ENCODE measurements at regions not wholly inside any gene's neighbourhood (a gene's known extent, or its start where the extent isn't known, plus 50 kb on each side); places are given as distances from the start of the nearest gene placed in this dataset.

DNA sequence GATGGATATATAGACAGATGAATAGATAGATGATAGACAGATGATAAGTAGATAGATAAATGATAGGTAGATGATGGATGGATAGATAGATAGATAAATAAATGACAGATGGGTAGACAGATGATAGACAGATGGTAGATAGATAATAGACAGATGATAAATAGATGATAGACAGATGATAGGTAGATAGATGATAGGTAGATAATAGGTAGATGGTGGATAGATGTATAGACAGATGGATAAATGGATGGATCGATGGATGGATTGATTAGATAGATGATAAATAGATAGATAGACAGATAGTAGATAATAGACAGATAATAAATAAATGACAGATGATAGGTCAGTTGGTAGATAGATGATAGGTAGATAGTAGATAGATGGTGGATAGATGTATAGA, 212.7 kb downstream of the NFATC2 start:
- peaks cover 17% of the 10 kb centered on the region for H3K9me3 Mint-ChIP-seq (ENCODE audit: low read depth)
- DNase-seq (ENCODE audit: low spot score) = no peak
- no peaks in the 10 kb centered on the region for H3K27me3 Mint-ChIP-seq (ENCODE audit: low read depth)
- TF ChIP-seq, protein P1, sequence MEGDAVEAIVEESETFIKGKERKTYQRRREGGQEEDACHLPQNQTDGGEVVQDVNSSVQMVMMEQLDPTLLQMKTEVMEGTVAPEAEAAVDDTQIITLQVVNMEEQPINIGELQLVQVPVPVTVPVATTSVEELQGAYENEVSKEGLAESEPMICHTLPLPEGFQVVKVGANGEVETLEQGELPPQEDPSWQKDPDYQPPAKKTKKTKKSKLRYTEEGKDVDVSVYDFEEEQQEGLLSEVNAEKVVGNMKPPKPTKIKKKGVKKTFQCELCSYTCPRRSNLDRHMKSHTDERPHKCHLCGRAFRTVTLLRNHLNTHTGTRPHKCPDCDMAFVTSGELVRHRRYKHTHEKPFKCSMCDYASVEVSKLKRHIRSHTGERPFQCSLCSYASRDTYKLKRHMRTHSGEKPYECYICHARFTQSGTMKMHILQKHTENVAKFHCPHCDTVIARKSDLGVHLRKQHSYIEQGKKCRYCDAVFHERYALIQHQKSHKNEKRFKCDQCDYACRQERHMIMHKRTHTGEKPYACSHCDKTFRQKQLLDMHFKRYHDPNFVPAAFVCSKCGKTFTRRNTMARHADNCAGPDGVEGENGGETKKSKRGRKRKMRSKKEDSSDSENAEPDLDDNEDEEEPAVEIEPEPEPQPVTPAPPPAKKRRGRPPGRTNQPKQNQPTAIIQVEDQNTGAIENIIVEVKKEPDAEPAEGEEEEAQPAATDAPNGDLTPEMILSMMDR (IDR thresholded peaks at IDR 0.05) = no peak
- peaks cover 3% of the 10 kb centered on the region for H3K36me3 Mint-ChIP-seq (ENCODE audit: low read depth)
- H3K4me1 Mint-ChIP-seq (ENCODE audit: low read depth) = peaks cover 34% of the 10 kb centered on the region
- no peak overlapping the region for H3K4me3 Mint-ChIP-seq (ENCODE audit: unreplicated experiment)
- no peak overlapping the region for H3K27ac Mint-ChIP-seq (ENCODE audit: unreplicated experiment)

DNA sequence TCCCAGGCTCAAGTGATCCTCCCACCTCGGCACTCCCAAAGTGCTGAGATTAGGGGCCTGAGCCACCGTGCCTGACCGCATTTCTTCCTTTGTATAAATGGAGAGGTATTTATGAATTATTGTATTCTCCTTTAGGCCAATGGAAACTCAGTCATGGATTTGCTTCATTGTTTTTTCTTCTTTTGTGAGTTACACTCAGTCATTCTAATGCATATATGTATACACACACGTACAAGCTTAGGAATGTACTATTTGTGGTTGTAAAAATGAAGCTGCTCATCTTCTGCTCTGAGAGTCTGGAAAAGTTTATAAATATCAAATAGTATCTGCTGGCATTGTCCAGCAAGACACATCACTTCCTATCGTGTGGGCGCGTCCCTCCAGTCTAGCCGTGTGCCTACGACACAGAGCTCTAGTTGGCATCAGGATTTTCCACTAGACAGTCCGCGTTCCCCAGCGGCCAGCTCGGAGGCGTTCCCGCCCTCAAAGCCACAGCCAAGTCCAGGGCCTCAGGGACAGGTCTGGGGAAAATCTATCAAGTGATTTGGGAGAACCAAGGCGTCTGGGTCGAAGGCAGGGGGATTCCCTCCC, 215.2 kb downstream of the NFATC2 start:
- Mint-ChIP-seq H3K27ac (ENCODE audit: unreplicated experiment) (peak overlapping the region; percentile 93), H3K4me3 (ENCODE audit: unreplicated experiment) (peak overlapping the region; percentile 33), H3K4me1 (ENCODE audit: low read depth) (peaks cover 22% of the 10 kb centered on the region), H3K27me3 (ENCODE audit: low read depth) (no peaks in the 10 kb centered on the region), H3K36me3 (ENCODE audit: low read depth) (peaks cover 3% of the 10 kb centered on the region), H3K9me3 (ENCODE audit: low read depth) (peaks cover 17% of the 10 kb centered on the region)
- TF ChIP-seq, protein P1 (IDR thresholded peaks at IDR 0.05) = no peak
- DNase-seq (ENCODE audit: low spot score) = no peak

- Mint-ChIP-seq H3K4me1 (ENCODE audit: low read depth) (peaks cover 28% of the 10 kb centered on the region), H3K36me3 (ENCODE audit: low read depth) (peaks cover 3% of the 10 kb centered on the region), H3K27ac (ENCODE audit: unreplicated experiment) (peak overlapping the region; percentile 93), H3K4me3 (ENCODE audit: unreplicated experiment) (no peak overlapping the region), H3K27me3 (ENCODE audit: low read depth) (no peaks in the 10 kb centered on the region), H3K9me3 (ENCODE audit: low read depth) (peaks cover 17% of the 10 kb centered on the region)
- DNase-seq (ENCODE audit: low spot score) = no peak
- TF ChIP-seq, protein P1 (IDR thresholded peaks at IDR 0.05) = peak; percentile 75
Measured at GRCh38 chr20:51326201-51326819, 216.2 kb downstream of the NFATC2 start.

DNA sequence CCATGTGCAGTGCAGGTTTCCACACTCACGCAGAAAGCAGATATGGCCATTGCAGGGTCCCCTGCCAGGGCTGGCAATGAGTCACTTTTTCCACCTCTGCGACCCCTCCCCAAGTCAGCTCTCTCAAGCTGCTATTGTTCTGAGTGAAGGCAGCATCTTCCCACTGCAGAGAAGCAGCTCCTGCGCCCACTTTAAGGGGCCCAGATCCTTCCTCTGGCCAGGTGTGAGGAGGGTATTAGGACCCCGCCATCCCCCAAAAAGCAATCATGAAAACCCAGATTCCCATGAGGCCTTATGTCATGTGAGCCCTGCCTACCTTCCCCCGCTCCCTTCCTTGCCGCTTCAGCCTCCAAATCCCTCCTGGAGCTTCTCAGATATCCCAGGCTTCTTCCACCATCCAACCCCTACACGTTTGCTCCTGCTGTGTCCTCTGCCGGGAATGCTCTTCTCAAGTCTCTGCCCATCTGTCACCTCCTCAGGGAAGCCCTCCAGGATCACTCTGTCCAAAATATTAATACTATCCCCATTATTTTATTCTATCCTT, 220.3 kb downstream of the NFATC2 start:
- TF ChIP-seq, protein P1 (IDR thresholded peaks at IDR 0.05) = no peak
- Mint-ChIP-seq H3K9me3 (ENCODE audit: low read depth) (peaks cover 6% of the 10 kb centered on the region), H3K27me3 (ENCODE audit: low read depth) (no peaks in the 10 kb centered on the region), H3K27ac (ENCODE audit: unreplicated experiment) (no peak overlapping the region), H3K36me3 (ENCODE audit: low read depth) (no peaks in the 10 kb centered on the region), H3K4me1 (ENCODE audit: low read depth) (peaks cover 20% of the 10 kb centered on the region), H3K4me3 (ENCODE audit: unreplicated experiment) (no peak overlapping the region)
- DNase-seq (ENCODE audit: low spot score) = no peak

- DNase-seq (ENCODE audit: low spot score) = no peak
- H3K9me3 Mint-ChIP-seq (ENCODE audit: low read depth) = peaks cover 6% of the 10 kb centered on the region
- no peaks in the 10 kb centered on the region for H3K36me3 Mint-ChIP-seq (ENCODE audit: low read depth)
- H3K27ac Mint-ChIP-seq (ENCODE audit: unreplicated experiment) = peak overlapping the region; percentile 60
- TF ChIP-seq, protein P1 (IDR thresholded peaks at IDR 0.05) = no peak
- peaks cover 14% of the 10 kb centered on the region for H3K4me1 Mint-ChIP-seq (ENCODE audit: low read depth)
- H3K27me3 Mint-ChIP-seq (ENCODE audit: low read depth) = no peaks in the 10 kb centered on the region
- no peak overlapping the region for H3K4me3 Mint-ChIP-seq (ENCODE audit: unreplicated experiment)
Measured at GRCh38 chr20:51321343-51322163, 221.0 kb downstream of the NFATC2 start.

Measured in chondrocyte (in vitro differentiated cells).